DOHH2 (cell line): ENCODE measurements at regions not wholly inside any gene's neighbourhood (a gene's known extent, or its start where the extent isn't known, plus 50 kb on each side); places are given as distances from the start of the nearest gene placed in this dataset.

Experiments used
- H3F3A ChIP-seq: fragments of 200-600 bp; sonication (generic), shearing (Covaris generic); 2 replicates; pipeline ENCODE4 v1.6.0; 2016; ENCODE audit warnings: antibody characterized with exemption, mild to moderate bottlenecking; ENCODE audit not compliant: control insufficient read depth, insufficient read depth
- H3K27ac ChIP-seq: fragments of 200-600 bp; sonication (generic); 2 replicates; pipeline ENCODE4 v1.5.1; 2014; ENCODE audit warnings: low read depth, mild to moderate bottlenecking, low read length, moderate library complexity
- H3K27me3 ChIP-seq: fragments of 200-600 bp; sonication (generic); 2 replicates; pipeline ENCODE4 v1.6.1; 2014; ENCODE audit warnings: mild to moderate bottlenecking, low read length, mixed read lengths; ENCODE audit not compliant: control insufficient read depth
- H3K36me3 ChIP-seq: fragments of 200-600 bp; sonication (generic); 2 replicates; pipeline ENCODE4 v1.6.1; 2014; ENCODE audit warnings: mild to moderate bottlenecking, low read length, moderate library complexity, mixed read lengths; ENCODE audit not compliant: control insufficient read depth
- H3K4me1 ChIP-seq: fragments of 200-600 bp; sonication (generic); 2 replicates; pipeline ENCODE4 v1.6.1; 2014; ENCODE audit warnings: mild to moderate bottlenecking, low read length, mixed read lengths; ENCODE audit not compliant: control insufficient read depth
- H3K4me2 ChIP-seq: fragments of 200-600 bp; sonication (generic); 2 replicates; pipeline ENCODE4 v1.6.0; 2014; ENCODE audit warnings: mild to moderate bottlenecking, low read length, moderate library complexity
- H3K4me3 ChIP-seq: fragments of 200-600 bp; sonication (generic); 2 replicates; pipeline ENCODE4 v1.5.1; 2014; ENCODE audit warnings: mild to moderate bottlenecking, low read length, mixed read lengths
- H3K79me2 ChIP-seq: fragments of 200-600 bp; sonication (generic); 2 replicates; pipeline ENCODE4 v1.6.1; 2014; ENCODE audit warnings: mild to moderate bottlenecking, low read length, mixed read lengths; ENCODE audit not compliant: control insufficient read depth
- H3K9me2 ChIP-seq: fragments of 200-600 bp; sonication (generic); replicated peaks from 2 replicates; pipeline ENCODE4 v1.6.1; 2014; ENCODE audit warnings: mild to moderate bottlenecking, low read length, mixed read lengths; ENCODE audit not compliant: control insufficient read depth
- H3K9me3 ChIP-seq: fragments of 200-600 bp; sonication (generic); 2 replicates; pipeline ENCODE4 v1.6.1; 2014; ENCODE audit warnings: antibody characterized with exemption, low read length, mixed read lengths; ENCODE audit not compliant: control insufficient read depth, insufficient read depth
- H4K20me1 ChIP-seq: fragments of 200-600 bp; sonication (generic); 2 replicates; pipeline ENCODE4 v1.6.0; 2014; ENCODE audit warnings: low read depth, mild to moderate bottlenecking, antibody characterized with exemption, low read length, moderate library complexity; ENCODE audit not compliant: control insufficient read depth, insufficient read depth
- EZH2phosphoT487 ChIP-seq: fragments of 200-600 bp; sonication (generic); IDR thresholded peaks from 2 replicates; pipeline ENCODE4 v1.6.1; 2017; ENCODE audit warnings: borderline replicate concordance, mild to moderate bottlenecking, antibody characterized with exemption, low read length, moderate library complexity, mixed read lengths
- TF ChIP-seq, protein P1 (sequence below): fragments of 200-600 bp; sonication (generic); IDR thresholded peaks from one replicate; pipeline ENCODE4 v1.5.1; 2014; ENCODE audit warnings: antibody characterized with exemption, mild to moderate bottlenecking, low read depth, low read length; ENCODE audit not compliant: poor library complexity, severe bottlenecking

DNA sequence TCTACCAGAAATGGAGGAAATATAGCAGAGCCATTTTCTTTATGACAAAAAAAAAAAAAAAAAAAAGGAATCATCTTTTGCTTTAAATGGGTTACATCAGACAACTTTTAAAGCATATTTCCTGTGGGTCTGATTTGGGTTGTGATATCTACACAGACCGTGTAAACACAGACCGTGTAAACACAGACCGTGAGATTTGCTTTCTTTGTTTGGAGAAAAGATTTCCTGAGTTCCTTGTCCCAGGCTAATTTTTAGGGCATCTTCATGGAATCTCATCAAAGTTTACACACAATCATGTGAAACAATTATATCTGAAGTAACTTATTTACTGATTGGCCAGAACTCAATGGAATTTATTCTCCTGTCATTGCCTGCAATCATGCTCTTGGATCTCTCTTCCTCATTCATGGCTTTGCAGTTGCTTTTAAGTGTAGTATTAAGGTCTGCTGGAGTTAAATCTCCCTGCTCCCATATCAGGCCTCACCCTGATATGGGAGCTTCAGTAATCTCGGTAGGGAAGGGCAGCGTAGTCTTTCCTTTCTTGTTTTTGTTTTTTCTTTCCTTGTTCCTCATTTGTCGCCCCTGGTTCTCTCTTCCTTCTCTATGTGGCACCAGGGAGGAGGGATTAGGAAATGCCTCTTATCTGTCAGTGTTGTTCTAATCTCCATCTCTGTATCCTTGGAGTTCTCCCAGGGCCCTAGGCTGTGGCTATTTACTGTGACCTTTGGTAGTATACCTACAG lies 248.6 kb upstream of the JADE1 start:
- no peak overlapping the region for H3K4me2 ChIP-seq
- no peaks in the 10 kb centered on the region for H3K9me3 ChIP-seq
- H3K27me3 ChIP-seq = no peaks in the 10 kb centered on the region
- no peaks in the 10 kb centered on the region for H3K4me1 ChIP-seq
- no peaks in the 10 kb centered on the region for H3K79me2 ChIP-seq
- no peaks in the 10 kb centered on the region for H3K9me2 ChIP-seq
- H3K27ac ChIP-seq = no peak overlapping the region
- no peaks in the 10 kb centered on the region for H4K20me1 ChIP-seq
- H3F3A ChIP-seq = no peaks in the 10 kb centered on the region
- H3K36me3 ChIP-seq = no peaks in the 10 kb centered on the region
- H3K4me3 ChIP-seq = no peak overlapping the region
- TF ChIP-seq EZH2phosphoT487 = no peak
- TF ChIP-seq, protein P1, sequence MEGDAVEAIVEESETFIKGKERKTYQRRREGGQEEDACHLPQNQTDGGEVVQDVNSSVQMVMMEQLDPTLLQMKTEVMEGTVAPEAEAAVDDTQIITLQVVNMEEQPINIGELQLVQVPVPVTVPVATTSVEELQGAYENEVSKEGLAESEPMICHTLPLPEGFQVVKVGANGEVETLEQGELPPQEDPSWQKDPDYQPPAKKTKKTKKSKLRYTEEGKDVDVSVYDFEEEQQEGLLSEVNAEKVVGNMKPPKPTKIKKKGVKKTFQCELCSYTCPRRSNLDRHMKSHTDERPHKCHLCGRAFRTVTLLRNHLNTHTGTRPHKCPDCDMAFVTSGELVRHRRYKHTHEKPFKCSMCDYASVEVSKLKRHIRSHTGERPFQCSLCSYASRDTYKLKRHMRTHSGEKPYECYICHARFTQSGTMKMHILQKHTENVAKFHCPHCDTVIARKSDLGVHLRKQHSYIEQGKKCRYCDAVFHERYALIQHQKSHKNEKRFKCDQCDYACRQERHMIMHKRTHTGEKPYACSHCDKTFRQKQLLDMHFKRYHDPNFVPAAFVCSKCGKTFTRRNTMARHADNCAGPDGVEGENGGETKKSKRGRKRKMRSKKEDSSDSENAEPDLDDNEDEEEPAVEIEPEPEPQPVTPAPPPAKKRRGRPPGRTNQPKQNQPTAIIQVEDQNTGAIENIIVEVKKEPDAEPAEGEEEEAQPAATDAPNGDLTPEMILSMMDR = no peak

DNA sequence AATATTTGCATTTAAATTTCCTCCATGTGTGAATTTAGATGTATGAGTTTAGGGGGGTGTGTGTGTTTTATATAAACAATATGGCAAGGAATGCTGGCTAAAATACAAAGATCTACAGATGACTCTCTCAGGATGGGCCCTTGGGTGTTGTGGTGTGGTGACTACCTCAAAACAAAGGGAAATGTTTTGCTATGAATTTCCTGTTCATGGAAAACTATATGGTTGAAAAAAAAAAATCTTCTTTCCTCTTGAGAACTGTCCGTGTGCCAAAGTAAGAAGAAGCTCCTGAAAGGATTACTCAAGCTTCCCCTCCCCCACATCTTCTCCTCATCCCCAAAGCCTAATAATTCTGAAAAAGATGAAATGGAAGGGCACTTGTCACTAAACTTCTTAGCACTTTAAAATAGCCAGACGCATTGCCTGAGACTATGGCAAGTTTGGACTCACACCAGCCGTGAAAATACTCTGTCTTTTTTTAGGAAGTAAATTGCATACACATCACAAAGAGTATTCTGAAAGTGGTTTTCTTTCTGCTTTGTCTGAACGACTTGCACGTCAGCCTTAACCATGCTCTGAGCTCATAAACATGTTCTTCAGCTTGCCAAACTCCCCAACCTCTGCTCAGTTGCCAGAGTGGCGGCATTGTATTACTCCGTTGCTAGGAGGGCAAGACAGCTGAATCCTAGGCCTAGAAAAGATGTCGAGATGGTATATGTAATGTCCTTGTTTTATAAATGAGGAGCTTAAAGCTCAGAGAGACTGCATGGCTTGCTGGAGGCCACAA lies 250.4 kb upstream of the JADE1 start:
- TF ChIP-seq EZH2phosphoT487 = no peak
- TF ChIP-seq, protein P1 = no peak
- Histone ChIP-seq H3K9me2 (no peaks in the 10 kb centered on the region), H3K4me2 (no peak overlapping the region), H3K36me3 (no peaks in the 10 kb centered on the region), H3K27ac (no peak overlapping the region), H3K79me2 (no peaks in the 10 kb centered on the region), H3K9me3 (no peaks in the 10 kb centered on the region), H3K4me1 (no peaks in the 10 kb centered on the region), H3F3A (no peaks in the 10 kb centered on the region), H3K27me3 (peaks cover 2% of the 10 kb centered on the region), H3K4me3 (no peak overlapping the region), H4K20me1 (no peaks in the 10 kb centered on the region)

DNA sequence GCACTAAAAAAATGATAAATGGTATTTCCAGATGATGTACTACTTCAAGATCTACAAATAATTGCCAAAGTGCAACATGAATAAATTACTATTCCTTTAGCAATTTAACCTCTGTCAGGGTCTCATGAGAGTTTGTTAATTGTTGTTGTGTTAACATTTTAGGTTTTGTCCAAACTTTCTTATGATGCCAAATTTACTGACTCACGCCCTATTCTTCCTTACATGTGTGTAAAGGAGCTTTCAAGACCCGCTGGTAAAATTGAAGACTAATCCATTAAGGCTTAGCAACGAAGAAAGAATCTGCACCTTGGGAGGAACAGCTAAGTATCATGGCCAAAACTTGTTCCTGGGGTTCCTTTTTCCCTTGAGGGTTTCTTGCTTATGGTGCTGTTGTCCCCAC lies 252.7 kb upstream of the JADE1 start:
- Histone ChIP-seq H3K4me3 (no peak overlapping the region), H3K79me2 (no peaks in the 10 kb centered on the region), H3K27me3 (peaks cover 24% of the 10 kb centered on the region), H3K9me3 (no peaks in the 10 kb centered on the region), H3F3A (no peaks in the 10 kb centered on the region), H3K4me2 (no peak overlapping the region), H3K36me3 (no peaks in the 10 kb centered on the region), H3K4me1 (no peaks in the 10 kb centered on the region), H3K9me2 (no peaks in the 10 kb centered on the region), H3K27ac (no peak overlapping the region), H4K20me1 (no peaks in the 10 kb centered on the region)
- no peak for TF ChIP-seq EZH2phosphoT487
- TF ChIP-seq, protein P1 = no peak
